ENCODE measurements at regions not wholly inside any gene's neighbourhood (a gene's known extent, or its start where the extent isn't known, plus 50 kb on each side); places are given as distances from the start of the nearest gene placed in this dataset.

GRCh38 chr13:72181661-72182060 is 314.7 kb upstream of the DACH1 start:
- intact Hi-C loops (cut with DNase I) = no loop called here
- no peak for TF ChIP-seq POLR2A (IDR thresholded peaks at IDR 0.05)
- TF ChIP-seq CTCF (IDR thresholded peaks at IDR 0.05) = no peak
- no peak overlapping the region for H3K27ac ChIP-seq
- DNase-seq = no peak
- no peaks in the 10 kb centered on the region for H3K36me3 ChIP-seq
- 56 to 65% methylated on average over 2 of the region's 2 CpGs for WGBS, 2 donors
- H3K27me3 ChIP-seq = no peaks in the 10 kb centered on the region
- no peak overlapping the region for H3K4me3 ChIP-seq
- H3K4me1 ChIP-seq = peaks cover 0 to 2% (median 0%) of the 10 kb centered on the region in 3 donors
- H3K9me3 ChIP-seq = no peaks in the 10 kb centered on the region

- intact Hi-C loops (cut with DNase I) = no loop called here
- H3K4me1 ChIP-seq = no peaks in the 10 kb centered on the region
- DNase-seq = no peak
- WGBS, 2 donors = 65 to 66% methylated on average over 7 of the region's 7 CpGs
- no peaks in the 10 kb centered on the region for H3K36me3 ChIP-seq
- no peaks in the 10 kb centered on the region for H3K27me3 ChIP-seq
- no peak overlapping the region for H3K4me3 ChIP-seq
- H3K27ac ChIP-seq = no peak overlapping the region
- no peak for TF ChIP-seq CTCF (IDR thresholded peaks at IDR 0.05)
- TF ChIP-seq POLR2A (IDR thresholded peaks at IDR 0.05) = no peak
- no peaks in the 10 kb centered on the region for H3K9me3 ChIP-seq
These were observed 313.4 kb upstream of the DACH1 start for GRCh38 chr13:72180253-72180952.

- no peak for DNase-seq
- intact Hi-C loops (cut with DNase I) = no loop called here
These were observed 307.5 kb upstream of the DACH1 start for GRCh38 chr13:72174549-72174948.

GRCh38 chr13:72170571-72170970 is 303.6 kb upstream of the DACH1 start:
- intact Hi-C loops (cut with DNase I) = no loop called here
- Histone ChIP-seq H3K27ac (no peak overlapping the region), H3K4me3 (no peak overlapping the region), H3K4me1 (peaks cover 0 to 7% (median 0%) of the 10 kb centered on the region in 3 donors), H3K9me3 (no peaks in the 10 kb centered on the region), H3K36me3 (no peaks in the 10 kb centered on the region), H3K27me3 (no peaks in the 10 kb centered on the region)
- no peak for DNase-seq
- TF ChIP-seq POLR2A (IDR thresholded peaks at IDR 0.05) (no peak), CTCF (IDR thresholded peaks at IDR 0.05) (no peak)
- 91 to 96% methylated on average over 9 to 11 of the region's 11 CpGs for WGBS, 2 donors

More at GRCh38 chr13:72174549-72174948, 307.5 kb upstream of the DACH1 start:
- Histone ChIP-seq H3K4me1 (no peaks in the 10 kb centered on the region), H3K36me3 (no peaks in the 10 kb centered on the region), H3K27ac (no peak overlapping the region), H3K9me3 (no peaks in the 10 kb centered on the region), H3K27me3 (no peaks in the 10 kb centered on the region), H3K4me3 (no peak overlapping the region)
- 50 to 55% methylated on average over 2 of the region's 2 CpGs for WGBS, 2 donors
- no peak for TF ChIP-seq POLR2A (IDR thresholded peaks at IDR 0.05)
- no peak for TF ChIP-seq CTCF (IDR thresholded peaks at IDR 0.05)

GRCh38 chr13:72168126-72168855 is 301.3 kb upstream of the DACH1 start:
- no peak for TF ChIP-seq POLR2A (IDR thresholded peaks at IDR 0.05)
- no peak for TF ChIP-seq CTCF (IDR thresholded peaks at IDR 0.05)
- H3K4me3 ChIP-seq = no peak overlapping the region
- no peak for DNase-seq
- no peaks in the 10 kb centered on the region for H3K36me3 ChIP-seq
- WGBS, 2 donors = 81 to 86% methylated on average over 8 of the region's 8 CpGs
- no peaks in the 10 kb centered on the region for H3K27me3 ChIP-seq
- no peaks in the 10 kb centered on the region for H3K9me3 ChIP-seq
- intact Hi-C loops (cut with DNase I) = no loop called here
- peaks cover 0 to 16% (median 0%) of the 10 kb centered on the region in 3 donors for H3K4me1 ChIP-seq
- H3K27ac ChIP-seq = no peak overlapping the region

Data from esophagus squamous epithelium (tissue), 5 donors.